GM18508 (cell line): ENCODE measurements at regions not wholly inside any gene's neighbourhood (a gene's known extent, or its start where the extent isn't known, plus 50 kb on each side); places are given as distances from the start of the nearest gene placed in this dataset.
"Not testable (repeated sequence)": the region's sequence is repeated elsewhere in the genome, so short reads cannot be mapped to it uniquely, and the experiment has no call there.

ENCODE experiments used
- ATAC-seq: cut with Tn5 transposase; IDR thresholded peaks from one replicate; pipeline ENCODE4 v1.9.1; 2021; ENCODE audit warnings: moderate number of reproducible peaks; ENCODE audit not compliant: insufficient read depth, unreplicated experiment

DNA sequence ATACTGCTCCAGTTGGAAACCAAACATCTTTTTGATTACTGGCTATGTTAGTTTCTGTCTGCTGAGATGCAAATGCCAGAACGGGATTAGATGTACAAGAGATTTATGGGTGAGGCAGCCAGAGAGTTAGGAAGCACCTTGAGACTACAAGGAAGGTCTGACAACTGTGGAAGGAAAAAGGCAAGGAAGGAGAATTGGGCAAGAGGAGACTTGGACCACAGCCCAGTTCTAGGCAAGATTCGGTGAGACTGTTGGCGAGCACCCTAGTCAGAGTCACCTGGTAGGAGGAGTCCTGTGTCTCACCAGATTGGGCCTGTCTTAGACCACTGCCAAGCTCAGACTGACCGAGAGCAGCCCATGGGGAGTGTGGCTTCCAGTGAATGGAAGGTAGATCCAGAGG is 91.8 kb upstream of the F13A1 start:
- ATAC-seq: no peak

DNA sequence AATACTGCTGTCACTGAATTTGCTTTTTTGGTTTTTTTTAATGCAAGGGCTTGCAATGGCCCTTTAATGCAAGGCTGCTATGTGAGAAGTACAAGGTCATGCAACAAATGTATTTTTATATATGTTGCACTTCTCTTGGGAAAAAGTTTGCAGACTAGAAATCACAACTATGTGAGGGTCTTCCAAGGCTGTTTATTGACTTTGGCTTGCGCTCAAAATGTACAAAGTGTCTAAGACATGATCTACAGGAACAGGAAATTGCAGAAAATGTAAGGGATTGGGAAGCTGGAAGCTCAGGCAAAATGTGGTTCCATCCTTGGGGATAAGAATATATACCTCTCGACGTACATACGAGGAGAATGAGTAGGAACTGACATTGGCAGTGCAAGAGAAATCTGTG is 92.2 kb upstream of the F13A1 start:
- ATAC-seq: no peak

DNA sequence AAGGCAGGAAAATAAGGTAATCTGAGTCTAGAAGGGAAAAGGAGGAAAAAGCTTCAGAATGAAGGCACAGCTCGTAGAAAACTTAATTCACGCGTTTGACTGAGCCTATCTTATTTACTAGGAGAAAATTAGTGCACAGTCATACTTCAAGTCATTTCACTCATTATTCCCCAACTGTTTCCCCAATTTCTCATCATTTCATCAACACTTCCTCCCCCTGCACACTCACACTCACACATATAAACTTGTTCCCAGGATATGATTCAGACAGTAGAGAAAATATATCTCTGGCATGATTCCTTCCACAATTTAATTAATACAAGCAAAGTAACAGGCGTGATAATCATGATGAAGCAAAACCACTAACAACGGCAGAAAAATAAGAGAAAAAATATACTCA is 94.5 kb upstream of the F13A1 start:
- ATAC-seq: no peak

DNA sequence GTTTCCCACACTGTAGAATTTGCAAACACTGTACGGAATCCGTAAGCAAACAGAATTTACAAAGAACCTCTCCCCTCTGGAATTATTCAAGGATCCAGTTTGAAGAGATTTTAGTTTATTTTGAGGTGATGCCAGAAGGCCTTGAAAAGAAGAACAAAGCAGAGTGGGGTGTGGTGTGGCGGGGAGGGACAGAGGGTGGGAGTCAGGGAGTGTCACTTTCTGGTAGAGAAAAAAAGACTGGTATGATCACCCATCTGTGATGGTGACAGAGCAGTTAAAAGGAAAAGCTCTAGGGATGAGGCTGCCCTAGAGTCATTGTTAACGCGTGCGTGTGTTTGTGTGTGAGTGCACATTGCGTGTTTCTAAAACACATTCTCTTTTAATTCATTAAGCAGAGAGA is 97.0 kb upstream of the F13A1 start:
- no peak for ATAC-seq

DNA sequence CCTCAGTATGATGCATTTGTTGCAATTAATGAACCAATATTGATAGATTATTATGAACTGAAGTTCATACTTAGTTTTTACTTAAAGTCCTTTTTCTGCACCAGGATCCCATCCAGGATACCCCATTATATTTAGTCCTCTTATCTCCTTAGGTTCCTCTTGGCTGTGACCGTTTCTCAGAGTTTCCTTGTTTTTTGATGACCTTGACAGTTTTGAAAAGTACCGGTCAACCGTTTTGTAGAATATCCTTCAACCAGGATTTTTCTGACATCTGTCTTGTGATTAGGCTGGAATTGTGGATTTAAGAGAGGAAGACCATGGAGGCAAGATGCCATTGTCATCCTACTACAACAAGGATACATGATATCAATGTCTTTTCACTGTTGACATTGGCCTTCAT is 98.0 kb upstream of the F13A1 start:
- ATAC-seq: no peak

DNA sequence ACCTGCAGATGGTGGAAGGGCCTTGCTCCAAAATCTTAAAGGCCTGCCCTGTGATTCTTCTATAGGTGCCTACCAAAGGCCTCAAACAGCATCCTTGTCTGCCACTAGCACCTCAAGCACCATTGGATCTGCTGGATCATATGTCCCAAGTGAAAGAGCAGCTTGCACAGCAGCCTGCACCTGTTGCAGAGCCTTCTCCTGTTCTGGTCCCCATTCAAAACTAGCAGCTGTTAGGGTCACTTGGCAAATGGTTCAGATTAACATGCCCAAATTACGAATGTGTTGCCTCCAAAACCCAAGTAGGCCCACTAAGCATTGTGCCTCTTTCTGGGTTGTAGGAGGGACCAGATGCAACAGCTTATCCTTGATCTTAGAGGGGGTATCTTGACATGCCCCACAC is 99.6 kb upstream of the F13A1 start:
- ATAC-seq: no peak

DNA sequence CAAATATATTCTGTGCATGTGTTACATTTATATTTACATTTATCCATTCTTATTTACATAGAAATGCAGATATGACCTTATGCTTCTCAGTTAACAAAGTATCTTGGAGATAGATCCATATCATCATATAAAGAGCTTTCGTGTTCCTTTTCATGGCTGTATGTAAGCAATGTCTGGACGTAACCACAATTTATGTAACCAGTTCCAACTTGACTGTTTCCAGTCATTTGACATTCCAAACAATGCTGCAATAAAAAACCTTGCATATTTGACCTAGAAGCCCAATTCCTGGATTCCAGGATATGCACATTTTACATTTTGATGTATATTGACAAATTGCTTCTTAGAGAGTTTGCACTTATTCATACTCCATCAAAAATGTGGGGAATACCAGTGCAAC is 113.7 kb upstream of the F13A1 start:
- no peak for ATAC-seq

DNA sequence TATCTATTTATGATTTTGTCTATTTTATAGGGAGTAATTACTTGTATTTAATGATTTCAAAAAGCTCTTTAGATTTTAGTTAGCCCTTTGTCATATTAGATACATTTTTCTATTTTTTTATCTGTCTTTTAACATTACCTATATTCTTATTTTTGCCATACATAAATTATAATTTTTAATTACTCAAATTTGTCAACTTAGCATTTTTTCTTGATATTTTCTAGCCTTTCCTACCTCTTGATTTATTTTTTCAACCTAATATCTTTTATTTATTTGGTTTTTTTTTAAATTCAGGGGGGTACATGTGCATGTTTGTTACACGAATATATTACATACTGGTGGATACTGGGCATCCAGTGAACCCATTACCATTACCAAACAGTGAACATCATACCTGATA is 114.3 kb upstream of the F13A1 start:
- no peak for ATAC-seq

DNA sequence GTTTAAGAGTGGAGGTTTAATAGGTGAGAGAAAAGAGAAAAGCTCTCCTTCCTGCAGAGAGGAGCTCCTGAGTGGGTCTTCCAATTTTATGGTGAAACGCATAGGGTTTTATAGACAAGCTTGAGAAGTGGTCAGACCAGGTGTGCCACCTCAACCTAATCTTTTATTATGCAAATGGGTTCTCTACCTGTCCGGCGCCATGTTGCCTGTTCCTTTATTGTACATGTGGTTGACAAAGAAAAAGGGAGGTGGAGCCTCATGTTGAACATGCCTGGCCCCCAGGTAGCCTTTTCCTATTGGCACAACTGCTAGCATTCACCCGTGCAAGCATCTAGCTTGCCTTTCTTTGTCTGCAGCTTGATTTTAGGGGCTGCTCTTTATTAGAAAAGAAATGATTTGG is 115.9 kb upstream of the F13A1 start:
- ATAC-seq: no peak

DNA sequence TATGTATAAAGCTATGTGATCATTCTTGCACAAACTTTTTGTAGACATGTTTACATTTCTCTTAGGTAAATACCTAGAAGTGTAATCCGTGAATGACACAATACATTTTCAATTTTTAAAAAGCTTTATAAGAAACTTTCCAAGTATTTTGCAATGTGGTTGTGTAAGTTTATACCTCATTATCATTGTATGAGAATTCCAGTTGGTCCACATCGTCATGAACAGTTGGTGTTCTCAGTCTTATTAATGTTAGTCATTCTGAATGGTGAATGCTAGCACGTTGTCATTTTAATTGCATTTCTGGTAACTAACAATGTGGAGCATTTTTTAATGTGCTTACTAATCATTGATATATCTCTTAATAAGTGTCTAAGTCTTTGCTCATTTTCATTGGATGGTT is 116.5 kb upstream of the F13A1 start:
- no peak for ATAC-seq

DNA sequence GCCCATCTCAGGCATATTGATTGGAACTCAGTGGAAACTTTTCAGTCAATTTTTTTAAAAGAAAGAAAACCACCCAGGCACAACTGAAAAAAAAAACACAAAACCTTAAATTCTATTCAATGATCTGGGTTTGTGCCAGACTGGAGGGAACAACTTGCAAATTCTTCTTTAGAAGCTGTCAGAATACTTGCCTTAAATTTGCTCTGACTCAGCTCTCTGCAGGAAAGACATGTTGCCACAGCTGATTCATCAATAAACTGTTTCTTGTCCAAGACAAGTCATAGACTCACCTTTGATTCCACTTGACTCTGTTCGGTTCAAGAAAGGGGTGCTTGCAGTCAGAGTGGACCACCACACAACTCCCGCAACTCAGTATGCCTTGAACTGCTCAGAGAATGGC is 117.8 kb upstream of the F13A1 start:
- ATAC-seq: no peak

DNA sequence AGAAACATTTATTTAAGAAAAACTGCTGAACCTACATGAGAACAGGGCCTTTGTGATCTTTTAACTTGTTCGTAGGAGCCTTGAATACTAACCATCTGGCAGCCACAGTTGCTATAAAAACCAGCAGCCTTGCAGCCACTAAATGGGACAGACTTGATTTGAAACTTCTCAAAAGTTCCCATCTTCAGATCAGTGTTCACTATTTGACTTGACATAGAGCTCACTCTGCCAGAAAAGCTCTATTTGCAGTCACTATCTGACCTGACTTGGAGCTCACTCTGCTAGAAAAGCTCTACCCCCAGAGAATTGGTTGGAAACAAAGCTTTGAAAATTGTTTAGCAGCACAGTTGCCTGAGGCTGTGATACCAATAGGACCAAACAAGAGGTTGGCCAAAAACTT is 119.3 kb upstream of the F13A1 start:
- ATAC-seq: no peak

DNA sequence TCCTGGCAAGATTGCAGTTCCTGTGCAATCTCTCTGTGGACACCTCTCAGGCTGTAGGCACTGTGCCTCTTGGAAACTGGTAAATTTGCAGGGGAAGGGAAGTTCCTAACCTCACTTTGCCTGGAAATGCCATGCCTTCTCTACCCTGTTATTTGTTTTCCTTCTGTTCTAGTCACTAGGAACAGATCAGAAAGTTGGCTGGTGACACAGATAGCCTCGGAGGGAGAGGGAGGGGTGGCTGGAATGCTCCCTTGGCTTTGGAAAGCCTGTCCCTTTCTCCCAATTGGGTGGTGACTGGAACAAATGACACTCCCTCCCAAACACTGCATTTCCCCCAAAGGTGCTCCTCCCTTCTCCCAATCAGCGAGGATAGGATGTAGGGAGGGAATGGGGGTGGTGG is 131.5 kb upstream of the F13A1 start:
- no peak for ATAC-seq

DNA sequence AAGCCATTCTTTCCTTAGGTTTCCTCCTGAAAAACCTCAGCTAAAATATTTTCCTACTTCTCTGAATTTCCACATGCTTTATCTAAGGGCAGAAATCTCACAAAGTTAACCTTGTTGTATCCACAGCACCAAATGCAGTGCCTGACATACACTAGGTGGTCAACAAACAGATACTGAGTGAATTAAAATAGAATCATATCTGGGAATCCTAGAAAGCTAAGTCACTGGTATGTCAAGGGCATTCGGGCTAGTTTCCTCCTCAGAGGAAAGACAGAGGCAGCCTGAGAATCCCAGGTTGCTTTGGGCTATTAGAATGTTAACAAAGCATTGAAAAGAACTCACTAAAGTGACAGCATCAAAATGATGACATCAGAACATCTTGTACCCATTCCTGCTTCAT is 132.7 kb upstream of the F13A1 start:
- ATAC-seq: no peak

DNA sequence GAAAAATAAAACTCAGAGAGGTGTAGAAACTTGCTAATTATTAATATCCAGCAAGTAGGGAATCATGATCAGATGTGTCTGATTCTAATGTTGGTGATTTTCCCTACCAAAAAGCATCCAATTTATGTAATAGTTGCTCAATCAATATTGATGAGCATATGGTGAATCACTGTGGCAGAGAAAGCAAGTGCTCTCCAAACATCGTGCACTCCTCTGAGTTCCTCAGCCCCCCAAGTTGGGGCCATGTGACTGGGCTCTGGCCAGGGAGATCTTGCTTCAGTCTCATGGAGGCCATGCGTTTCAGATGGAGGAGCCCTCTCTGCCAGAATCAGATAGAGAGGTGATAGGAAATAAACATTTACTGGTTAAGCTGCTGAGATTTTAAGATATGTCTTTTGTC is 133.2 kb upstream of the LY86 start:
- ATAC-seq: no peak

DNA sequence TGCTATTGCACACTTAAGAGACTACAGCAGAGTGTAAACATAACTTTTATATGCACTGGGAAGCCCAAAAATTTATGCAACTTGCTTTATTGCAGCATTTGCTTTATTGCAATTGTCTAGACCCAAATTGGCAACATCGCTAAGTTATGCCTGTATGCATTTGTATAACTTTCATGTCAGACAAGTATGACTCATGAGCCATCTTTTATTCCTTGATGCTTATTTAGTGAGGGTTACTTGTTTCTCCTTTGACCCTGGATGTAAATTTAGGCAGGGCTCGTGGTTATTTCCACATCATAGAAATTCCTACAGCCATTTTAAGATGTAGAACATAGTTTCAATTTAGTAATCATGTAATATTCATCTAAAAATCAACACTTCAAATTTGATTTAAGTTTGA is 130.3 kb upstream of the LY86 start:
- no peak for ATAC-seq

DNA sequence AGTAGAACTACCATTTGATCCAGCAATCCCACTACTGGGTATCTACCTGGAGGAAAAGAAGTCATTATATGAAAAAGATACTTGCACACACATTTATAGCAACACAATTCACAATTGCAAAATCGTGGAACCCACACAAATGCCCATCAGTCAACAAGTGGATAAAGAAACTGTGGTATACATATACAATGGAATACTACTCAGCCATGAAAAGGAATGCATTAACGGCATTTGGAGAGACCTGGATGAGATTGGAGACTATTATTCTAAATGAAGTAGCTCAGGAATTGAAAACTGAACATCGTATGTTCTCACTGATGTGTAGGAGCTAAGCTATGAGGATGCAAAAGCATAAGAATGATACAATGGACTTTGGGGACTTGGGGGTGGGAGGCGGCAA is 128.6 kb upstream of the LY86 start:
- ATAC-seq: not testable (repeated sequence)

DNA sequence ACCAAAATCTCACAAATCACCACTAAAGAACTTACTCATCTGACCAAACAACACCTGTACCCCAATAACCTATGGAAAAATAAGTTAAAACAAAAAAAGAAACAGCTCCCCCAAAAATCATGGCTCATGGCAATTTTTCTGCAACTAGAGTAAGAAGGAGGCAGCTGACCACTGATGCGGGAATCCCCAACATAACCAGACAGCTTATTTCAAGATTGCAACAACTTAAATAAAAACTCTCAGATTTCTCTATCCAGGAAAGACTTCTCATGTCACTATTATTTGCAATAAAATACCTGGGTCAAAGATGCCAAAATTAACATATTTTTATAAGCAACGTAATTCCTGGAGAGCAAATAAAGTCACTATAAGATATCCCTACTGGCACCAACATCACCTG is 128.1 kb upstream of the LY86 start:
- ATAC-seq: no peak

DNA sequence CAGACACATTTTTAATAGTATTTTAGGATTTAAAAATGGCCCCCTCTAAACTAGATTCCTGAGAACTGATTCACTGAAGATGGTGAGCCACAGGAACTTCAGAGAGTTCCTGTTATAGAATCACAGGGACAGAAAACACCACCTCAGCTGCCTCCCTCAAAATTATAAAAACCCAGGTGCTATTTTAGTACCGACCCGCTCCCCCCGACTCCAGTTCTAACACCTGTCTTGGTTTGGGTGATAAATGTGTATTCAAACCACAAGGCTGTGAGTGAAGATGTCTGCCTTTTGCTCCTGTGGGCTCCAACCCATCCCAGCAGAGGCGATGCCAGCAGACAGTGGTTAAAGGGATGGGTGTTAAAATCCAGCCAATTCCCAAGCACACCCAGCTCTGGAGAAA is 127.4 kb upstream of the LY86 start:
- no peak for ATAC-seq

DNA sequence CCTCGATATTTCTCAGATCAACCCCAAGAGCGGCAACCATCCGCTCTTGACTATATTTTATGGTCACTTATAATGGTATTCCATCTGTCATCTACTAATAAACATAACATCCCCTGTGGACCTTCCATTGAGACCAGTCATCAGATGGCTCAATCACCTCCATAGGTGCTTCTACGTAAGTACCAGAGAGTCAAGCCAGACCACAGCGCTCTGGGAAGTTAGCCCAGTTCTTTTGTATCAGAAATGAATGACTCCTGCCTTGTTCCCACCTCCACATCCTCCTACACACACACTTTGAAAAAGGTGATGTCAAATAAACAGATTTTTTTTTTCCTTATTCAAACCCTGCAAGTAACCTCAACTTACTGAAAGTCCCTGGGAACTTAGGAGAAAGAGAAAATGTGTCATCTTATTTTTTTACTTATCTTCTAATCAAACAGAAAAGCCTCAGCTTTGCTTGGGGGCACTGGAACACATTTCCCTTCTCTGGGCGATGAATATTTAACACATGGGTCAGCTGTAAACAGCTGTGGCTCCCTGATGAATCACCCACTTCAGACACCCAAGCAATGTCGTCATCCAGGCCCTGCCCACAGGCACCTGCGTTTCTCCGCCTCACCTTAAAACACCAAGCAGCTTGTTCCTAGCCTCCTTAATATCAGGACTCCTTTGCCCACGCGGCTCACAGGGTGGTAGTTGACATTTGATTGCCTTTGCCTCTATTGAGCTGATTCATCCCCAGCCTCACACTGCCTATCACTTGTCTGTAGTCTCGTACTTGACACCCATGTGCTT is 121.4 kb upstream of the LY86 start:
- ATAC-seq: no peak

DNA sequence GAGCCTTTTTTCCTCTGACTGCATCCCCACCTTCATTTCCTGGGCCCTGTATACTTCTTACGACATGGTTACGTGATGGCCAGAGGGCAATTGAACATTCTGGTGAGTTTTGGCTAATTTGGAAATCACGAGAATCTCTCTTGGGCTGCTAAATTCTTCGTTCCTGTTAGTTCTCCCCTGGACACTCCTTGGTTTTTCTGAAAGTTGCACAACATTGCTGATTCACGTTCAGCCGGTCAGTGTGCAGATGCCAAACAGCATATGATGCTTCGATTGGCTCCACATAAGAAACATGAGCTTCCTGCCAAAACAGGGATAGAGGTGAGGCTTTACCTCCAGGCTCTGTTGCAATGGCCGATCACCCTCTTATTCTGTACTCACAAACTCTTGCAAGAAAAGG is 119.4 kb upstream of the LY86 start:
- no peak for ATAC-seq

DNA sequence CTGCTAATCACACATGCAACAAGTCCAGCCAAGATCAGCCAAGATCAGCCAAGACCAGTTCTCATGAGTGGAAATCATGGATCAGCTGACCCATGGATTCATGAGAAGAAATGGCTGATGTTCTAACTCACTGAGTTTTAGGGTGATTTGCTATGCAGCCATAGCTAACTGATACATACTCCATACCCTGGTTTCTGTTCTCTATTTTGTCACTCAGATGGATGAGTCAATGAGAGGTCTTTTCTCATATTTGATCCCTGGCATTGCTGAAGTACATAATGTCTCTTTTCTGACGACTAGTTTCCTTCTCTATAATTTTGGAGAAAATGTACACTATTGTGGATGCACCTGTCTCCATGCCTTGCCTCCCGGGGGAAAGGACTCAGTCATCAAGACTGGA is 118.4 kb upstream of the LY86 start:
- no peak for ATAC-seq

DNA sequence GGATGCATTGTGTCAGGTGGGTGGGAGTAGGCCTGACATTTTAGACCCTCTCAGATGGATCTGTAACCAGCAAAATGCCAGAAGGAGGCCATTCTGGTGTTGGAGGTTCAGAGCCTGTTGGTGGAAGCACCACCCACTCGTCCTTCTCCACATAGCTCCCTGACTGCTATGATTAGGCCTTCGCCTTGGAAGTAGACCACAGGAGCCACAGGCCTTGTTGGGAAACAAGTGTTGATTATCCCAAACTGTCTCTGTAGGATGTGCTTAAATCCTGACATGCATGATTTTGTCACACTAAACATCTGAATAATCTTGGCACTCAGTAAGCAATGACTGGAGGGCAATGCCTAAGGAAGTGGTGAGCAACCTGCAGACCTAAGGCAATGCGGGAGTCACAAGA is 117.2 kb upstream of the LY86 start:
- ATAC-seq: no peak
